ENCODE measurements at regions not wholly inside any gene's neighbourhood (a gene's known extent, or its start where the extent isn't known, plus 50 kb on each side); places are given as distances from the start of the nearest gene placed in this dataset.

DNA sequence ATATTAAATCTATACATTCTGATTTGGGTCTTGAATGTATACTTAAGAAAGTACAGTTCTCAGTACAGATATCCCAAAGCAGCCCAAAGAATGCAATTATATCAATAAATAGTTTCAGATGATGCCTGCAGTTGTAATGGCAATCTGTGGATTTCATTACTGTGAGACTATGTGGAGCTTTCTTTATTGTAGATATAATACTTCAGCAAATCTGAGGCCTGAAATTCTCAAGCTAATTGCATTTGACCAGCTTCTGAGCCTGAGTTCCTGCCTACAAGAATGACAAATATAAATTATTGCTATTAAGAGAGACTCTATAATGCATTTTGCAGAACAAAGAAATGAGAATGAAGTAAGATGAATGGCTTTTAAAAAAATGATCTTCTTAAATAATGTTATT, 320.3 kb downstream of the DKK2 start:
- intact Hi-C loops (cut with DNase I, micrococcal nuclease): no loop called here
- CTCF ChIA-PET: no interaction called here

DNA sequence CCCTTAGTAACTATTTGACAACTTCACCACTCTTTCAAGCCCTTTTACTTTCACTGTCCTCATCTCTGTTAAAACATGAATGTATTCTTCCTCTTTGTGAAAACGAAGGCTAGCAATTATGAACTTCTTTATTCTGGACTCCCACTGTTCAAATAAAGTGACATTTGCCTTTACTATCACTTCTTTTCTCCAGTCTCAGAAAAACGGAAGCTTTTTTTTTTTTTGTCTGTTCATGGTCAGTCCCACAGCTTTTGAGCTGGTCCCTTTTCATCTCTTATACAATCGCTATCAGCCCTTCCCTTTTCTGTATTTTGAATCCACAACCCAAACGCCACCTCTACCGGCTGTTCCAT, 327.7 kb downstream of the DKK2 start:
- H3K9me3 ChIP-seq (ENCODE audit: control insufficient read depth in 1 of 2, insufficient read depth in 1 of 2, low read length in 2 of 2): no peaks in the 10 kb centered on the region
- DNase-seq (no peak), ATAC-seq (ENCODE audit: poor library complexity) (no peak)
- Mint-ChIP-seq H3K27ac (no peak overlapping the region), H3K4me3 (no peak overlapping the region), H3K4me1 (ENCODE audit: low read depth) (no peaks in the 10 kb centered on the region), H3K27me3 (no peaks in the 10 kb centered on the region), H3K36me3 (ENCODE audit: low read depth) (no peaks in the 10 kb centered on the region), H3K9me3 (peaks cover 2% of the 10 kb centered on the region)
- H3K27me3 ChIP-seq (ENCODE audit: control insufficient read depth in 1 of 2, insufficient read depth in 2 of 2, low read length in 2 of 2): no peaks in the 10 kb centered on the region
- no peaks in the 10 kb centered on the region for H3K36me3 ChIP-seq (ENCODE audit: insufficient read depth, low read length)
- no peak overlapping the region for H3K27ac ChIP-seq (ENCODE audit: low read depth in 1 of 2, low read length in 2 of 2)
- intact Hi-C loops (cut with DNase I, micrococcal nuclease): no loop called here
- POLR2A ChIA-PET: no interaction called here
- TF ChIP-seq, protein P1, sequence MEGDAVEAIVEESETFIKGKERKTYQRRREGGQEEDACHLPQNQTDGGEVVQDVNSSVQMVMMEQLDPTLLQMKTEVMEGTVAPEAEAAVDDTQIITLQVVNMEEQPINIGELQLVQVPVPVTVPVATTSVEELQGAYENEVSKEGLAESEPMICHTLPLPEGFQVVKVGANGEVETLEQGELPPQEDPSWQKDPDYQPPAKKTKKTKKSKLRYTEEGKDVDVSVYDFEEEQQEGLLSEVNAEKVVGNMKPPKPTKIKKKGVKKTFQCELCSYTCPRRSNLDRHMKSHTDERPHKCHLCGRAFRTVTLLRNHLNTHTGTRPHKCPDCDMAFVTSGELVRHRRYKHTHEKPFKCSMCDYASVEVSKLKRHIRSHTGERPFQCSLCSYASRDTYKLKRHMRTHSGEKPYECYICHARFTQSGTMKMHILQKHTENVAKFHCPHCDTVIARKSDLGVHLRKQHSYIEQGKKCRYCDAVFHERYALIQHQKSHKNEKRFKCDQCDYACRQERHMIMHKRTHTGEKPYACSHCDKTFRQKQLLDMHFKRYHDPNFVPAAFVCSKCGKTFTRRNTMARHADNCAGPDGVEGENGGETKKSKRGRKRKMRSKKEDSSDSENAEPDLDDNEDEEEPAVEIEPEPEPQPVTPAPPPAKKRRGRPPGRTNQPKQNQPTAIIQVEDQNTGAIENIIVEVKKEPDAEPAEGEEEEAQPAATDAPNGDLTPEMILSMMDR (IDR thresholded peaks at IDR 0.05): no peak
- CTCF ChIA-PET: no interaction called here
- H3K4me1 ChIP-seq (ENCODE audit: insufficient read depth, low read length): no peaks in the 10 kb centered on the region
- H3K4me3 ChIP-seq (ENCODE audit: low read length): no peak overlapping the region

More for the DNA sequence above, 320.3 kb downstream of the DKK2 start:
- H3K4me1 Mint-ChIP-seq (ENCODE audit: low read depth): no peaks in the 10 kb centered on the region
- DNase-seq (no peak), ATAC-seq (ENCODE audit: poor library complexity) (no peak)
- no peaks in the 10 kb centered on the region for H3K27me3 Mint-ChIP-seq
- POLR2A ChIA-PET: interaction anchor here (0.6 kb wide), 1 partner anchor 12 kb away, joined by 4 read pairs; no protein-coding TSS in a partner anchor
- Histone ChIP-seq H3K4me3 (ENCODE audit: low read length) (no peak overlapping the region), H3K36me3 (ENCODE audit: insufficient read depth, low read length) (no peaks in the 10 kb centered on the region), H3K9me3 (ENCODE audit: control insufficient read depth in 1 of 2, insufficient read depth in 1 of 2, low read length in 2 of 2) (no peaks in the 10 kb centered on the region), H3K4me1 (ENCODE audit: insufficient read depth, low read length) (no peaks in the 10 kb centered on the region), H3K27me3 (ENCODE audit: control insufficient read depth in 1 of 2, insufficient read depth in 2 of 2, low read length in 2 of 2) (no peaks in the 10 kb centered on the region), H3K27ac (ENCODE audit: low read depth in 1 of 2, low read length in 2 of 2) (no peak overlapping the region)
- no peak overlapping the region for H3K4me3 Mint-ChIP-seq
- TF ChIP-seq, protein P1 (IDR thresholded peaks at IDR 0.05): no peak
- H3K9me3 Mint-ChIP-seq: peaks cover 4% of the 10 kb centered on the region
- no peaks in the 10 kb centered on the region for H3K36me3 Mint-ChIP-seq (ENCODE audit: low read depth)
- no peak overlapping the region for H3K27ac Mint-ChIP-seq

DNA sequence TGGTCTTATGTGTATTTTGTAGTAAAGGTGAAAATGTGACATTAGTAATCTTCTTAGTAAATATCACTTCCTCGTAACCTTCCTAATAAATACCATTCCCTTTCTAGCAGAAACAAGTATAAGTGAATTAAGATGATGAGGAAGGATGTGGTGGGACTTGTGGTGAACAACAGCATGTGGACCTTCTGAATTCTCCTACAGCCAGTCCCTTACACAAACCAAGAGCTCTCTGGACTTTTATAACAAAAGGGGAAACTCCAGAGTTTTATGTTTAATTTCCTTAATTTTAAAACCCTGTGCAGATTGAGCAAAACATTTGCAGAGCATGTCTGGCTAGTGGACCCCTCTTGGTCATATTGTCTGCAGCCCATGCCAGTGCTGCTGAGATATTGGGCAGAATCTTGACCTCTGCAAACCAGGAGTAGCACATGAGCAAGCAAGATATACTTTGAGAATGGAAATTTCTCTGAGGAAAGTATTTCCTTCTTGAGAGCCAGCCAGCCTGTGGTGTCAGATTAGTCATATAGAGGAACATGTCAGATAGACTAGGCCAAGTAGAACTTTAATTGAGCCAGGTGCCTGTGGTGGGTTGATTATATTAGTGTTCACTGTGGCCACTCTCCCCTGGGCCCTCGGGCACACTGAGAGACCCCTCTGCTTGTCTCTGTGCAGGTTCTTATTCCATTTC, 328.2 kb downstream of the DKK2 start:
- H3K4me1 ChIP-seq (ENCODE audit: insufficient read depth, low read length): no peaks in the 10 kb centered on the region
- POLR2A ChIA-PET: no interaction called here
- Mint-ChIP-seq H3K4me1 (ENCODE audit: low read depth) (no peaks in the 10 kb centered on the region), H3K4me3 (no peak overlapping the region), H3K36me3 (ENCODE audit: low read depth) (no peaks in the 10 kb centered on the region), H3K27me3 (no peaks in the 10 kb centered on the region), H3K9me3 (peaks cover 2% of the 10 kb centered on the region), H3K27ac (no peak overlapping the region)
- no peaks in the 10 kb centered on the region for H3K36me3 ChIP-seq (ENCODE audit: insufficient read depth, low read length)
- H3K27me3 ChIP-seq (ENCODE audit: control insufficient read depth in 1 of 2, insufficient read depth in 2 of 2, low read length in 2 of 2): no peaks in the 10 kb centered on the region
- intact Hi-C loops (cut with DNase I, micrococcal nuclease): no loop called here
- no peak overlapping the region for H3K4me3 ChIP-seq (ENCODE audit: low read length)
- TF ChIP-seq, protein P1 (IDR thresholded peaks at IDR 0.05): no peak
- DNase-seq (peak in 2 of 14 experiments; percentile 11 to 12), ATAC-seq (ENCODE audit: poor library complexity) (no peak)
- H3K9me3 ChIP-seq (ENCODE audit: control insufficient read depth in 1 of 2, insufficient read depth in 1 of 2, low read length in 2 of 2): no peaks in the 10 kb centered on the region
- CTCF ChIA-PET: no interaction called here
- H3K27ac ChIP-seq (ENCODE audit: low read depth in 1 of 2, low read length in 2 of 2): no peak overlapping the region
